GM12878 (cell line): ENCODE measurements at regions not wholly inside any gene's neighbourhood (a gene's known extent, or its start where the extent isn't known, plus 50 kb on each side); places are given as distances from the start of the nearest gene placed in this dataset.

Experiments used
- ATAC-seq: fragments of 200-7000 bp; cut with Tn5 transposase; 3 replicates; pipeline ENCODE4 v1.9.1; 2020; ENCODE audit warnings: mild to moderate bottlenecking, moderate library complexity
- BruUV-seq: library from RNA; stranded (reverse); fragments of 400-500 nt; replicated peaks from 2 replicates; lab custom pipeline; 2021; lab: Mats Ljungman, UMichigan
- CTCF ChIA-PET: fragments of 300-600 bp; sonication (Branson Sonifier 250); formaldehyde crosslinking; extraction: SDS; loops from one replicate; lab custom pipeline; 2021; ENCODE audit warnings: inconsistent platforms; lab: Yijun Ruan, JAX
- POLR2A ChIA-PET: fragments of 350-600 bp; formaldehyde crosslinking; extraction: SDS; loops from one replicate; lab custom pipeline; 2021; ENCODE audit warnings: inconsistent platforms; lab: Charles Lee
- RAD21 ChIA-PET: fragments of 300-600 bp; sonication (Branson Sonifier 250); formaldehyde crosslinking; loops from one replicate; lab custom pipeline; 2023; ENCODE audit warnings: antibody characterized with exemption; ENCODE audit not compliant: unreplicated experiment; lab: Charles Lee
- SMC1A ChIA-PET: fragments of 300-600 bp; sonication (Branson Sonifier 250); formaldehyde crosslinking; loops from one replicate; lab custom pipeline; 2023; ENCODE audit not compliant: unreplicated experiment, uncharacterized antibody; lab: Charles Lee
- DNase-seq: peaks from one replicate; pipeline ENCODE4 v3.0.0-alpha.2; 2011; ENCODE audit warnings: low read depth, low spot score
- FAIRE-seq: peaks from 3 replicates; lab custom pipeline; 2011; peaks lifted over from hg19 to GRCh38; lab: Jason Lieb, UNC
- H2AFZ ChIP-seq: 2 replicates; pipeline ENCODE4 v1.6.0; 2011; ENCODE audit warnings: low read depth, low read length, control low read depth; ENCODE audit not compliant: control insufficient read depth
- H3K27ac ChIP-seq: 2 replicates; pipeline ENCODE4 v1.5.1; 2011; ENCODE audit warnings: control low read depth; ENCODE audit not compliant: control insufficient read depth, insufficient read depth
- H3K27me3 ChIP-seq, 2 experiments: replicated peaks in 1 of 2; 2 replicates each; pipeline versions ENCODE4 v1.6.0 to v1.6.1; 2011; ENCODE audit warnings: low read length in 1 of 2; ENCODE audit not compliant: control insufficient read depth in 2 of 2, insufficient read depth in 2 of 2
- H3K36me3 ChIP-seq, 2 experiments: 2 replicates each; pipeline ENCODE4 v1.5.1; 2011; ENCODE audit warnings: low read length in 1 of 2; ENCODE audit not compliant: control insufficient read depth in 2 of 2, insufficient read depth in 2 of 2
- H3K4me1 ChIP-seq: 2 replicates; pipeline ENCODE4 v1.6.1; 2011; ENCODE audit warnings: mild to moderate bottlenecking, low read length, moderate library complexity, mixed read lengths; ENCODE audit not compliant: control insufficient read depth, insufficient read depth
- H3K4me2 ChIP-seq: 2 replicates; pipeline ENCODE4 v1.6.0; 2011; ENCODE audit warnings: control low read depth; ENCODE audit not compliant: control insufficient read depth, insufficient read depth
- H3K4me3 ChIP-seq: fragments of 200-600 bp; sonication (generic); 2 replicates; pipeline ENCODE4 v1.5.1; 2016
- H3K79me2 ChIP-seq: 2 replicates; pipeline ENCODE4 v1.6.0; 2011; ENCODE audit warnings: low read length; ENCODE audit not compliant: control insufficient read depth, insufficient read depth
- H3K9ac ChIP-seq: 2 replicates; pipeline ENCODE4 v1.8.0; 2011; ENCODE audit warnings: low read length, control low read depth, mixed read lengths; ENCODE audit not compliant: control insufficient read depth, insufficient read depth
- H3K9me3 ChIP-seq: replicated peaks from 3 replicates; pipeline ENCODE4 v1.5.1; 2011; ENCODE audit warnings: mild to moderate bottlenecking, low read length; ENCODE audit not compliant: control insufficient read depth, insufficient read depth
- H4K20me1 ChIP-seq: 2 replicates; pipeline ENCODE4 v1.6.0; 2011; ENCODE audit not compliant: control insufficient read depth, insufficient read depth
- CUX1 ChIP-seq: IDR thresholded peaks from 2 replicates; pipeline ENCODE4 v1.6.1; 2012; ENCODE audit warnings: improper control_type of control experiment, low read depth, low read length; ENCODE audit not compliant: insufficient replicate concordance
- EGR1 ChIP-seq, 2 experiments: IDR thresholded peaks; 1 replicate in 1 of 2; 2 replicates in 1 of 2; pipeline ENCODE4 v1.6.1; 2011 to 2012; ENCODE audit warnings: low read depth in 2 of 2, low read length in 2 of 2, borderline replicate concordance in 1 of 2, mild to moderate bottlenecking in 1 of 2, moderate library complexity in 1 of 2
- EP300 ChIP-seq, 2 experiments: fragments of 150-350 bp in 1 of 2; IDR thresholded peaks; 2 replicates each; pipeline ENCODE4 v1.6.1; 2011 to 2012; ENCODE audit warnings: low read depth in 2 of 2, low read length in 2 of 2, borderline replicate concordance in 1 of 2, improper control_type of control experiment in 1 of 2, inconsistent platforms in 1 of 2; ENCODE audit not compliant: control insufficient read depth in 1 of 2
- ESRRA ChIP-seq: IDR thresholded peaks from 2 replicates; pipeline ENCODE4 v1.6.1; 2012; ENCODE audit warnings: mild to moderate bottlenecking, low read length, improper control_type of control experiment
- HCFC1 ChIP-seq: fragments of 150-350 bp; IDR thresholded peaks from 2 replicates; pipeline ENCODE4 v1.6.1; 2014; ENCODE audit warnings: low read length
- IRF4 ChIP-seq: IDR thresholded peaks from 2 replicates; pipeline ENCODE4 v1.6.1; 2011; ENCODE audit warnings: low read depth, low read length
- RCOR1 ChIP-seq: conservative IDR thresholded peaks from 2 replicates; pipeline ENCODE4 v1.6.1; 2012; ENCODE audit warnings: low read depth, low read length, improper control_type of control experiment
- RELA ChIP-seq: fragments of 450-650 bp; IDR thresholded peaks from 2 replicates; pipeline ENCODE4 v1.8.0; 2014; ENCODE audit warnings: borderline replicate concordance; ENCODE audit not compliant: partially characterized antibody
- SREBF1 ChIP-seq: IDR thresholded peaks from 2 replicates; pipeline ENCODE4 v1.6.1; 2012; ENCODE audit warnings: mild to moderate bottlenecking, low read length
- USF1 ChIP-seq: IDR thresholded peaks from 2 replicates; pipeline ENCODE4 v1.6.1; 2011; ENCODE audit warnings: borderline replicate concordance, low read depth, mild to moderate bottlenecking, moderate library complexity, mixed read lengths, low read length; ENCODE audit not compliant: insufficient read depth; ENCODE audit errors: extremely low read length
- WRNIP1 ChIP-seq: IDR thresholded peaks from 2 replicates; pipeline ENCODE4 v1.6.1; 2011; ENCODE audit warnings: low read depth, low read length, improper control_type of control experiment, borderline replicate concordance
- YY1 ChIP-seq: IDR thresholded peaks from 2 replicates; pipeline ENCODE4 v1.6.1; 2011; ENCODE audit warnings: low read depth, mild to moderate bottlenecking, low read length
- ZBTB11 ChIP-seq: fragments of 450-650 bp; formaldehyde crosslinking; IDR thresholded peaks from 2 replicates; pipeline ENCODE4 v1.5.0; 2022; ENCODE audit warnings: mild to moderate bottlenecking, missing genetic modification characterization
- ZNF207 ChIP-seq: fragments of 450-650 bp; IDR thresholded peaks from 2 replicates; pipeline ENCODE4 v1.6.1; 2014; ENCODE audit warnings: antibody characterized with exemption, mild to moderate bottlenecking, borderline replicate concordance
- ZNF622 ChIP-seq: fragments of 450-650 bp; IDR thresholded peaks from 2 replicates; pipeline ENCODE4 v1.6.1; 2017; ENCODE audit warnings: mild to moderate bottlenecking, inconsistent platforms
- WGBS: methylation state at CpG from one replicate; pipeline ENCODE4 v1.1.6; 2016; ENCODE audit warnings: low lambda C conversion rate; ENCODE audit not compliant: insufficient replicate concordance, insufficient coverage; ENCODE audit errors: missing lambda C conversion rate; 5-methylcytosine and 5-hydroxymethylcytosine counted together
- in situ Hi-C: fragments of 300-500 bp; cut with MboI; formaldehyde crosslinking; loops from 9 replicates; pipeline ENCODE4 v1.14.3; 2018; ENCODE audit warnings: mixed read lengths
- intact Hi-C: fragments of 100-400 bp; cut with micrococcal nuclease; formaldehyde crosslinking; loops from one replicate; pipeline ENCODE4 v1.14.2; 2022; ENCODE audit not compliant: unreplicated experiment

- TF ChIP-seq CUX1 (no peak), RCOR1 (no peak), HCFC1 (no peak), SREBF1 (no peak), EP300 (IDR thresholded peaks at IDR 0.05; ENCODE audit: borderline replicate concordance in 1 of 2, control insufficient read depth in 1 of 2, low read depth in 2 of 2, low read length in 2 of 2) (no peak), WRNIP1 (no peak)
These were observed 136.4 kb downstream of the TRIML1 start (continued) for GRCh38 chr4:188275686-188276085.

GRCh38 chr4:188279184-188279583 lies 139.9 kb downstream of the TRIML1 start:
- Histone ChIP-seq H4K20me1 (no peaks in the 10 kb centered on the region), H3K4me1 (no peaks in the 10 kb centered on the region), H3K36me3 (no peaks in the 10 kb centered on the region), H3K27me3 (no peaks in the 10 kb centered on the region), H3K4me2 (no peak overlapping the region), H2AFZ (no peak overlapping the region), H3K27ac (no peak overlapping the region), H3K79me2 (no peaks in the 10 kb centered on the region), H3K9ac (no peak overlapping the region), H3K9me3 (no peaks in the 10 kb centered on the region; the same call in 2 of the 3 replicates), H3K4me3 (no peak overlapping the region)
- intact Hi-C loops (no loop called here), in situ Hi-C loops (no loop called here)
- no peak for ATAC-seq
- ChIA-PET CTCF (no interaction called here), SMC1A (no interaction called here), RAD21 (no interaction called here), POLR2A (no interaction called here)
- 78% methylated on average over 5 of the region's 5 CpGs for WGBS
- no peak for DNase-seq
- no peak for TF ChIP-seq ZBTB11 (CRISPR knock-in tag)
- TF ChIP-seq IRF4, result no peak
- no peak for TF ChIP-seq EGR1 (IDR thresholded peaks at IDR 0.05; ENCODE audit: borderline replicate concordance in 1 of 2, low read depth in 2 of 2, low read length in 2 of 2)
- no peak for TF ChIP-seq YY1
- TF ChIP-seq ZNF622, result no peak
- no peak for TF ChIP-seq ZNF207
- no peak for TF ChIP-seq USF1
- TF ChIP-seq RELA, result no peak
- no peak for TF ChIP-seq ESRRA
- BruUV-seq, result no TSS peak
- no peak for FAIRE-seq
